ENCODE measurements at regions not wholly inside any gene's neighbourhood (a gene's known extent, or its start where the extent isn't known, plus 50 kb on each side); places are given as distances from the start of the nearest gene placed in this dataset.

DNA sequence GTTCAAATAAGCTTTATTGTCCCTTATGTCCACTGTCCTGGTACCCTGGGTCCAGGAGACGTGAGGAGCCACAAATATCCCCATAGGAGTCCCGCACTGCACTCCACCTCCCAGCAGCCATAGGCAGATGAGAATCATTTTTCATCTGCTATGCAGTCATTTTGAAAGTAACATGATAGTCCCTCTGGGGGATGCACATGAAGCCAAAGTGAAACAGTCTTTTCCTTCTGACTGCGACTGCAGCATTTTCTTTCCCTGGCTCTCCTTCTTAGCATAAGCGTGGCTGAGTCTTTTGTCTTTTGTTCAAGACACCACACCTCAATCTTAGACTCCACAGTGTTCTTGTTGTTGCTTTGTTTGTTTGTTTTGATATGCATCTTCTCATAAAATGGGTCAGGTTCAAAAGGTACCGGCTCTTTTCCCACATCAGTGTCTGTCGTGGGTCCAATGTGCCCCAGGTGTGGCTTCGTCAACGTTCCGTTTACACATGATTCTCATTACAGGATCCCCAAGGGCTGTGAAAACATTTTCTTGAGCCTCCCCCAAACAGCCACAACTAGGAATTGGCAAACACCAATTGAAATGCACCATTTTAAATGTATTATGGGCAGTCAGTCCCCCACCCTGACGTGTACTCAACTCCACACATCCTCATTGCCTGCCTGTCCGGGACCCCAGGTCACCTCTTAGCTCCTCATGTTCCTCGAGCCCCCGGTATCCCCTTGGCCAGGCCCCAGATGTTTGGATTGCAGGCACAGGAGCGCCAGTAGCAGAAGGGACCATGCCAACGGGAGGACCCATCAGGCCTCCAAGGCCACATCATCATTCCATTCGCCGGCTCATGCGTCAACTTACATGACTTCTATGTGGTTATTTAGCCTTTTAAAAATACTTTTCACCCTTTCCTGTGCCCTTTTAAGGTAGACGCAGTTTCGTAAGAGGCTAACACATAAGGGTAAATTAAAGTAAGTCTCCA lies 237.8 kb upstream of the DAPK1 start:
- ChIA-PET POLR2A (no interaction called here), CTCF (no interaction called here)
- no peak for DNase-seq (ENCODE audit: low read depth, low spot score)
- H3K27me3 ChIP-seq (ENCODE audit: control insufficient read depth, insufficient read depth, low read length) = no peaks in the 10 kb centered on the region
- no peak overlapping the region for H3K4me3 ChIP-seq (ENCODE audit: low read depth, low read length)
- H3K9me3 ChIP-seq (ENCODE audit: control insufficient read depth, insufficient read depth, low read length) = no peaks in the 10 kb centered on the region; the same call in 1 of the 2 replicates
- no peak for TF ChIP-seq CTCF (IDR thresholded peaks at IDR 0.05; ENCODE audit: low read depth, low read length)
- no peak overlapping the region for H3K27ac ChIP-seq (ENCODE audit: low read depth, low read length)

GRCh38 chr9:87263291-87263690 lies 234.4 kb upstream of the DAPK1 start:
- no peak for TF ChIP-seq CTCF (IDR thresholded peaks at IDR 0.05; ENCODE audit: low read depth, low read length)
- CTCF ChIA-PET = no interaction called here
- POLR2A ChIA-PET = no interaction called here

DNA sequence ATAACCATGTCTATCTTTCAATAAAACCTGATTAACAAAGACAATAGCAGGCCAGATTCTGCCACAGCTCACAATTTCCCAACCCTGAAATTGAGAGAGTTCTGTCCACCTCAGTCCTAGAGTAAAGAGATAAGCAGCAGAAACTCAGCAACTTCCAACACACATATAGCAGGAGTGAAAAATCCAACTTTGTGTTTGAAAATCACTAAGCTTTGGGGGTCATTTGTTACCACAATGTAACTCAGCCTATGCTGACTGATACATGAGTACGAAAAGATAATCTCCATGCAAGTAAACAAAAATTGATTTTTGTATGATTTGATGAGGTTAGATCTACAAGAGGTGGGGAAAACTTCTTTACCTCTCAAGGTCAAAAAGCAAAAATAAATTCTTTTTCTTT lies 231.0 kb upstream of the DAPK1 start:
- POLR2A ChIA-PET = no interaction called here
- H3K4me3 ChIP-seq (ENCODE audit: low read depth, low read length) = no peak overlapping the region

More at GRCh38 chr9:87263291-87263690, 234.4 kb upstream of the DAPK1 start:
- Histone ChIP-seq H3K27me3 (ENCODE audit: control insufficient read depth, insufficient read depth, low read length) (no peaks in the 10 kb centered on the region), H3K27ac (ENCODE audit: low read depth, low read length) (no peak overlapping the region), H3K4me3 (ENCODE audit: low read depth, low read length) (no peak overlapping the region), H3K9me3 (ENCODE audit: control insufficient read depth, insufficient read depth, low read length) (no peaks in the 10 kb centered on the region; the same call in 1 of the 2 replicates)
- no peak for DNase-seq (ENCODE audit: low read depth, low spot score)

DNA sequence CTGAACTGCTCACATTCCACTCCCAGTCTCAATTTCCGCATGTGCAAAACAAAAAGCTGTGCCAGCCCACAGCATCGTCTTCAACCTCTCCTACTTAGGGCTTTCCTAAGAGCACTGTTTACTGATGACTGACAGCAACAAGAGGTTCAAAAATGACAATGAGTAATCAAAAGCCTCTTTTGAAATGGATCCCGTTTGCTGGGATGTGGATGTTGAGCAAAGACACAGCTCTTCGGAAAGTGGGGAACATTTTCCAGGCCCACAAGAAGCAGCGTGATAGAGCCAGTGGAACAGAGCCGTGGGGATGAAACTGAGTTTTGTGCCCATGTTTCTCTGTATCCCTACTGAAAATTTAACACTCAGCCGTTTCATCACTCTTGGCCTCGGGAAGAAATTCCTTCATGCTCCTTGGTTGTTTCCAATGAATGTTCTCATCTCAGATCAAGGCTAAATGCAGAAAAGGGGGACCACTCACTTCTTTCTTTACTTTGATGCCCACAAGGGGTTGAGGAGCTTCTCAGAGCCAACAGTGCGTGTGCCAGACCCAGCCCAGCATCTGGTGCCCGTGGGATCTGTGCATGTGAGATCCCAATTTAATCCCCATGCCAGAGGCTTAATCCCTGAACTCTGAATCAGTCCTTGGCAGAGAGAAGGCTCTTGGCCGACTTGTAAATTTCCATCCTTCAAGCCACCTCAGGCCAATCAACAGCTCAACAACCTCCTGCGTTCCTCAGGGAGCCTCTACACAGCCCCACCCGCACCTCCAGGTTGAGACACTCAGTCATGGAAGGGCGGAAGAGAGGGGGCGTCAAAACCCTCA lies 230.2 kb upstream of the DAPK1 start:
- ChIA-PET POLR2A (no interaction called here), CTCF (no interaction called here)
- Histone ChIP-seq H3K4me3 (ENCODE audit: low read depth, low read length) (no peak overlapping the region), H3K9me3 (ENCODE audit: control insufficient read depth, insufficient read depth, low read length) (no peaks in the 10 kb centered on the region; the same call in 1 of the 2 replicates), H3K27me3 (ENCODE audit: control insufficient read depth, insufficient read depth, low read length) (no peaks in the 10 kb centered on the region), H3K27ac (ENCODE audit: low read depth, low read length) (no peak overlapping the region)
- TF ChIP-seq CTCF (IDR thresholded peaks at IDR 0.05; ENCODE audit: low read depth, low read length) = no peak
- no peak for DNase-seq (ENCODE audit: low read depth, low spot score)

More for the DNA sequence above, 231.0 kb upstream of the DAPK1 start:
- CTCF ChIA-PET = no interaction called here
- Histone ChIP-seq H3K27ac (ENCODE audit: low read depth, low read length) (no peak overlapping the region), H3K27me3 (ENCODE audit: control insufficient read depth, insufficient read depth, low read length) (no peaks in the 10 kb centered on the region), H3K9me3 (ENCODE audit: control insufficient read depth, insufficient read depth, low read length) (no peaks in the 10 kb centered on the region; the same call in 1 of the 2 replicates)
- no peak for TF ChIP-seq CTCF (IDR thresholded peaks at IDR 0.05; ENCODE audit: low read depth, low read length)
- DNase-seq (ENCODE audit: low read depth, low spot score) = no peak
